ENCODE measurements at regions not wholly inside any gene's neighbourhood (a gene's known extent, or its start where the extent isn't known, plus 50 kb on each side); places are given as distances from the start of the nearest gene placed in this dataset.

DNA sequence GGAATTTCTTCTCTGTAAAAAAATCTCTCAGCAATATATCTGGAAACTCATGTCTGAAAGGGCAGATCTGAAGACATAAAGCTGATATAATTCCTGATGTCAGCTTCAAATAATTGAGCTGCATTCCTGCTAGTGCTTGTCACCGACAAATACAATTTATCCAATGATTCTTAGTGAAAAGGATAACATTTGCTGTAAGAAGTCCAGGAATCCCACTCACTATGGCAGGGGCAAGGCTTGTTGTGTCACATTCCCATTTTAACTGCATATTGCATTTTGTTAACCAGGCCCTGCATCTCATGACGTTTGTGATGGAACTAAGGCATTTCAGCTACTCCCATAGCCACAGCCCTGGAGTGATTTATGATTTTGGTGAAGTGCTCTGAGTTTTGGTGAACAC is 160.1 kb upstream of the DAB2 start:
- H2AK5ac ChIP-seq (ENCODE audit: insufficient read length, low read length): no peak overlapping the region
- no peak overlapping the region for H2BK15ac ChIP-seq (ENCODE audit: low read depth, low read length)
- H3K27ac ChIP-seq (ENCODE audit: insufficient read length, low read depth, low read length): no peak overlapping the region
- H2BK12ac ChIP-seq (ENCODE audit: insufficient read length, low read depth, low read length): no peak overlapping the region
- Mint-ChIP-seq H3K36me3 (ENCODE audit: insufficient read depth in 1 of 3, low read depth in 3 of 3) (no peaks in the 10 kb centered on the region), H3K9me3 (no peaks in the 10 kb centered on the region), H3K27me3 (ENCODE audit: low read depth) (no peaks in the 10 kb centered on the region), H3K27ac (no peak overlapping the region), H3K4me1 (no peaks in the 10 kb centered on the region), H3K4me3 (no peak overlapping the region)
- H4K91ac ChIP-seq (ENCODE audit: insufficient read length, low read depth, low read length): no peak overlapping the region
- no peaks in the 10 kb centered on the region for H4K20me1 ChIP-seq (ENCODE audit: control insufficient read depth, insufficient read depth, insufficient read length)
- H2AFZ ChIP-seq (ENCODE audit: low read length): no peak overlapping the region
- H3K4me1 ChIP-seq (ENCODE audit: insufficient read depth, low read length): no peaks in the 10 kb centered on the region
- no peak overlapping the region for H3K4me2 ChIP-seq (ENCODE audit: insufficient read depth, insufficient read length, low read length)
- H3K27me3 ChIP-seq (ENCODE audit: insufficient read depth, low read length): no peaks in the 10 kb centered on the region
- no peak overlapping the region for H3T11ph ChIP-seq (ENCODE audit: low read length)
- no peaks in the 10 kb centered on the region for H3K9me3 ChIP-seq (ENCODE audit: control insufficient read depth, low read depth, low read length)
- H2BK20ac ChIP-seq (ENCODE audit: low read depth, low read length, poor library complexity, severe bottlenecking): no peak overlapping the region
- no peak overlapping the region for H2BK5ac ChIP-seq (ENCODE audit: insufficient read length, low read length)
- no peaks in the 10 kb centered on the region for H3K79me1 ChIP-seq (ENCODE audit: insufficient read depth, low read depth, low read length, poor library complexity, severe bottlenecking)
- no peaks in the 10 kb centered on the region for H3K79me2 ChIP-seq (ENCODE audit: insufficient read depth, low read length)
- WGBS (ENCODE audit: extremely low coverage, insufficient read length, low lambda C conversion rate): no CpG with 5 or more reads among the region's 2 CpGs
- no peak overlapping the region for H4K5ac ChIP-seq (ENCODE audit: insufficient read length, low read depth, low read length)
- H3K9ac ChIP-seq (ENCODE audit: extremely low read depth, insufficient read length, low read length): no peak overlapping the region
- H3K23ac ChIP-seq (ENCODE audit: insufficient read length, low read depth, low read length): no peak overlapping the region
- no peak overlapping the region for H2BK120ac ChIP-seq (ENCODE audit: low read depth, low read length, poor library complexity, severe bottlenecking)
- no peaks in the 10 kb centered on the region for H3K23me2 ChIP-seq (ENCODE audit: insufficient read length, low read depth, low read length, poor library complexity, severe bottlenecking)
- no peak overlapping the region for H3K14ac ChIP-seq (ENCODE audit: insufficient read depth, low read length)
- no peak overlapping the region for H4K8ac ChIP-seq (replicated peaks; ENCODE audit: insufficient read length, low read depth, low read length)
- DNase-seq: no peak
- TF ChIP-seq, protein P1, sequence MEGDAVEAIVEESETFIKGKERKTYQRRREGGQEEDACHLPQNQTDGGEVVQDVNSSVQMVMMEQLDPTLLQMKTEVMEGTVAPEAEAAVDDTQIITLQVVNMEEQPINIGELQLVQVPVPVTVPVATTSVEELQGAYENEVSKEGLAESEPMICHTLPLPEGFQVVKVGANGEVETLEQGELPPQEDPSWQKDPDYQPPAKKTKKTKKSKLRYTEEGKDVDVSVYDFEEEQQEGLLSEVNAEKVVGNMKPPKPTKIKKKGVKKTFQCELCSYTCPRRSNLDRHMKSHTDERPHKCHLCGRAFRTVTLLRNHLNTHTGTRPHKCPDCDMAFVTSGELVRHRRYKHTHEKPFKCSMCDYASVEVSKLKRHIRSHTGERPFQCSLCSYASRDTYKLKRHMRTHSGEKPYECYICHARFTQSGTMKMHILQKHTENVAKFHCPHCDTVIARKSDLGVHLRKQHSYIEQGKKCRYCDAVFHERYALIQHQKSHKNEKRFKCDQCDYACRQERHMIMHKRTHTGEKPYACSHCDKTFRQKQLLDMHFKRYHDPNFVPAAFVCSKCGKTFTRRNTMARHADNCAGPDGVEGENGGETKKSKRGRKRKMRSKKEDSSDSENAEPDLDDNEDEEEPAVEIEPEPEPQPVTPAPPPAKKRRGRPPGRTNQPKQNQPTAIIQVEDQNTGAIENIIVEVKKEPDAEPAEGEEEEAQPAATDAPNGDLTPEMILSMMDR (conservative IDR thresholded peaks at IDR 0.05): no peak
- H3K18ac ChIP-seq (ENCODE audit: insufficient read length, low read depth, low read length): no peak overlapping the region
- H3K56ac ChIP-seq (ENCODE audit: insufficient read length, low read depth, low read length): no peak overlapping the region
- H3K4ac ChIP-seq (ENCODE audit: low read depth, low read length): no peak overlapping the region

Data from H9 (cell line).